Fibroblast of villous mesenchyme (primary cell): ENCODE measurements at regions not wholly inside any gene's neighbourhood (a gene's known extent, or its start where the extent isn't known, plus 50 kb on each side); places are given as distances from the start of the nearest gene placed in this dataset.
A peak's percentile ranks its signal among the peaks of the same experiment; 100 is the strongest.

Experiments
- DNase-seq: peaks from one replicate; pipeline ENCODE4 v3.0.0-alpha.2; 2010; ENCODE audit warnings: low read depth
- H3K4me3 ChIP-seq: 2 replicates; pipeline ENCODE4 v1.5.1; 2011; ENCODE audit warnings: low read depth, mild to moderate bottlenecking, low read length
- TF ChIP-seq, protein P1 (sequence below): IDR thresholded peaks from 2 replicates; pipeline ENCODE4 v1.5.1; 2012; ENCODE audit warnings: low read depth, mild to moderate bottlenecking, low read length; ENCODE audit not compliant: insufficient read depth

DNA sequence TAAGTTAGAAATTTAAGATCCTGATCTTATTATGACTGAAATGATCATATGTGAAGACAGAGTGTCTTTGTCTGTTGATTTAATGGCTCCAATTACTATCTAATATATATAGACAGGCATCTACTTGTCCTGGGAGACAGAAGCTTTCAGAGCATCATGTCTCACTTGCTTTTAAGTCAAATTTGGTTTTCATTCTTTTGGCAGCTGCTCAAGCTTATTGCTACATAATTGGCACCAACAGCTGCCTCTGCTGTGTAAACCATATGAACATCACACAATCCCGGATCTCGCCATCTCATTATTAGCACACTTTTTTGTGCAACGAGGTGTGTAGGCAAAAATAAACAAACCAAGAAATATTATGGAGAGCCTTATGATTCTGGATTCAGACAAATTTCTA, 1717.9 kb downstream of the EFNA5 start:
- peak; percentile 52 for DNase-seq
- TF ChIP-seq, protein P1, sequence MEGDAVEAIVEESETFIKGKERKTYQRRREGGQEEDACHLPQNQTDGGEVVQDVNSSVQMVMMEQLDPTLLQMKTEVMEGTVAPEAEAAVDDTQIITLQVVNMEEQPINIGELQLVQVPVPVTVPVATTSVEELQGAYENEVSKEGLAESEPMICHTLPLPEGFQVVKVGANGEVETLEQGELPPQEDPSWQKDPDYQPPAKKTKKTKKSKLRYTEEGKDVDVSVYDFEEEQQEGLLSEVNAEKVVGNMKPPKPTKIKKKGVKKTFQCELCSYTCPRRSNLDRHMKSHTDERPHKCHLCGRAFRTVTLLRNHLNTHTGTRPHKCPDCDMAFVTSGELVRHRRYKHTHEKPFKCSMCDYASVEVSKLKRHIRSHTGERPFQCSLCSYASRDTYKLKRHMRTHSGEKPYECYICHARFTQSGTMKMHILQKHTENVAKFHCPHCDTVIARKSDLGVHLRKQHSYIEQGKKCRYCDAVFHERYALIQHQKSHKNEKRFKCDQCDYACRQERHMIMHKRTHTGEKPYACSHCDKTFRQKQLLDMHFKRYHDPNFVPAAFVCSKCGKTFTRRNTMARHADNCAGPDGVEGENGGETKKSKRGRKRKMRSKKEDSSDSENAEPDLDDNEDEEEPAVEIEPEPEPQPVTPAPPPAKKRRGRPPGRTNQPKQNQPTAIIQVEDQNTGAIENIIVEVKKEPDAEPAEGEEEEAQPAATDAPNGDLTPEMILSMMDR: no peak
- no peak overlapping the region for H3K4me3 ChIP-seq

DNA sequence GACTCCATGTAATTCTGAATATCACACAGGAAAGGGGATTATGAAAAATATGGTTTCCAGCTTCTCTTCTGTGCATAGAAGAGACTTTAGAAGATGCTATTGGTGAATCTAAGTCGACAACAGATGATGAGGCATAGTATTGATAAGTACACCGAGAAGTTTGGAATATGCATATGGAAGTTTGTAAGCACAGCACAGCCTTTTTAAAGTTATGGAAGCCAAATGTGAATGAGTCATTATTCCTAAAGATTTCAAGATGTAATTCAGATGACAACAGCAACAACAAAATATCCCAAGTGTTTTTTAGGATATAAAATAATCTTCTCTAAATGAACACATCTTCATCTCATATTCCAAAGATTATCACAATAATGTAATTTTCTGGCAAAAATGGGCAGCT, 1723.3 kb downstream of the EFNA5 start:
- TF ChIP-seq, protein P1: no peak
- DNase-seq: no peak
- H3K4me3 ChIP-seq: no peak overlapping the region

DNA sequence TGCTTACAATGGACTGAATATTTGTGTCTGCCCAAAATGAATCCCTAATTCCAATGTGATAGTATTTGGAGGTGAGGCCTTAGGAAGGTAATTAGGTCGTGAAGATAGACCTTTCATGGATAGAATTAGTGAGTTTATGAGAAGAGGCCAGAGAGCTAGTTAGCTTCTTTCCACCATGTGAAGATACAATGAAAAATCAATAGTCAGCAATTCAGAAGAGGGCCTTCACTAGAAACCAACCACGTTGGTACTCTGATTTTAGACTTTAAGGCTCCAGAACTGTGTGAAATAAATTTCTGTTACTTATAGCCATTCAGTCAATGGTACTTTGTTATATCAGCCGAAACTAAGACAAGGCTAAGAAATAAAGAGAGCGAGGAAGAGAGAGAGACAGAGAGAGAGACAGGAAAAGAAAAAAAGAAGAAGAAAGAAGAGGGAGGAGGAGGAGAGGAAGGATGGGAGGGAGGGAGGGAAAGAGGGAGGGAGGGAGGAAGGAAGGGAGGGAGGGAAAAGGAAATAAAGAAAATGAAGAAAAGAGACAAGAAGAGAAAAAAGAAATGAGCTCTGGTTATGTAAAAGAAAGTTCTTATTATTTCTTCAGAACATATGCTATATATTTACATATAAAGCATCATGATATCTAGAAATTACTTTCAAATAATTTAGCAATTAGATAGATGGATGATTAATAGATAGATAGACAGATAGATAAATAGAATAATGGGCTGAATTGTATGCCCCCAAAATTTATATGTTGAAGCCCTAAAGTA, 1725.3 kb downstream of the EFNA5 start:
- no peak for DNase-seq
- no peak overlapping the region for H3K4me3 ChIP-seq
- TF ChIP-seq, protein P1: no peak

DNA sequence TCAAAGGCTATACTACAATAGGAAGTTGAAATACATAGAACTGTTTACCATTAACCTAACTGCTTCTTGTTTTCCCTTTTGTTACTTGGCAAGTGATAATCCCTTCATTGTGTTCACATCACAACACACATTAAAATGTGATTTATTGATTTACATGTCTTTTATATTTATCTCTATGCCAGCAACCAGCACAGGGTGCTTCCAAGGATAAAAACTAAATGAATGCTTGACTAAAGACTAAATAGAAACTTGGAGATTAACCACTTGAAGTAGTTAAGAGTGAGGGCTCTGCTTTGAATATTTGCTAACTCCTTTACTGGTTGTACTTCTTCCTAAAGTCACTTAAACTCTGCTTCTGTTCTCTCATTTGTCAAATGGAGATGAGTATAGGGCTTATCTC, 1730.6 kb downstream of the EFNA5 start:
- TF ChIP-seq, protein P1: no peak
- DNase-seq: no peak
- no peak overlapping the region for H3K4me3 ChIP-seq

DNA sequence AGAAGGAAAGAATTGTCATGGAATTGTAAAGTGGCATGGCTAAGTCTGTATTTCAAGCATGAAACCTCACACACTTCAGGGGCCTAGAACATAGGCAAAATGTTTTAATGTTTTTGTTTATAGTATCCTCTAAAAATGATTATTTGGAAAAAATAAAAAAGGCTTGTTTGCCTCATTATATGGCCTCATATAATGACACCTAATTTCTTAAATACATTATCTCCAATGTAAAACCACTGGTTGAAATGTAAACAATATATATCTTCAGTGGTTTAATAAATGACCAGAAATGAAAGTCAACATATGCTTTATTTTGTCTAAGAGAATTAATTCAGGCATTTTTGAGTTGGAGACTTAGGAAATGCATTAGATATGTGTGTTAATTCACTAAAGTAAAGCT, 1736.6 kb downstream of the EFNA5 start:
- TF ChIP-seq, protein P1: no peak
- no peak for DNase-seq
- H3K4me3 ChIP-seq: no peak overlapping the region

DNA sequence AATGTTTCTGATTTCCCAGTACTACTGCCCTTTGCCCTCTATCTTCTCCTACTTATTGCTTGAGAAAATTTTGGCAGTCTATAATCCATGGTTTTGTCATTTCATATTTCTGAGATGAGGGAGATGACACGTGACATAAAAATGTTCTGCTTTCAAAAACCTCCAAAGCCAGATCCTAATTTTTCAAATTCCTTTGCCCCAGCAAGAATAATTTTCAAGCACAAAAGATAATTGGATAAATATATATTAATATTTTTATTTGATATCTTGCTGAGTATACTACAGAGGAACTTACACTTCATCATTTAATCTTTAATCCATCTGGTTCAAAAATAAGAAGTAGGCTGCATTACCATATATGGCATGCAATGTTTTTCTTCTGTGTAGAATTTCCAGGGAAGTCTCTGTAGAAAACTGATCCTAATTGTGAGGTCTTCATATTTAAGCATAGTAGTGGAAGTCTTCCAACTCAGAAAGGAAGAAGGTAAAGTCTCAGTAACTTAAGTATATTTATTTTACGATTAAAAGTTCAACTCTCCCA, 1738.8 kb downstream of the EFNA5 start:
- no peak overlapping the region for H3K4me3 ChIP-seq
- DNase-seq: no peak
- TF ChIP-seq, protein P1: no peak
